ENCODE measurements at regions not wholly inside any gene's neighbourhood (a gene's known extent, or its start where the extent isn't known, plus 50 kb on each side); places are given as distances from the start of the nearest gene placed in this dataset.

- TF ChIP-seq POLR2A (IDR thresholded peaks at IDR 0.05) (no peak), CTCF (IDR thresholded peaks at IDR 0.05) (no peak)
Observed at GRCh38 chr2:173584000-173584399, 229.3 kb downstream of the CDCA7 start.
